Stimulated activated CD4-positive, alpha-beta T cell treated with anti-CD3 and anti-CD28 coated beads, TNF-alpha, amount 100 ng/mL, for 4 hours (primary cell): ENCODE measurements at regions not wholly inside any gene's neighbourhood (a gene's known extent, or its start where the extent isn't known, plus 50 kb on each side); places are given as distances from the start of the nearest gene placed in this dataset.
A peak's percentile ranks its signal among the peaks of the same experiment; 100 is the strongest.
"Not testable (repeated sequence)": the region's sequence is repeated elsewhere in the genome, so short reads cannot be mapped to it uniquely, and the experiment has no call there.

Experiments used
- DNase-seq, 3 experiments: peaks; one replicate each; pipeline ENCODE4 v3.0.0-alpha.2; 2020; ENCODE audit warnings: low read depth in 3 of 3

DNA sequence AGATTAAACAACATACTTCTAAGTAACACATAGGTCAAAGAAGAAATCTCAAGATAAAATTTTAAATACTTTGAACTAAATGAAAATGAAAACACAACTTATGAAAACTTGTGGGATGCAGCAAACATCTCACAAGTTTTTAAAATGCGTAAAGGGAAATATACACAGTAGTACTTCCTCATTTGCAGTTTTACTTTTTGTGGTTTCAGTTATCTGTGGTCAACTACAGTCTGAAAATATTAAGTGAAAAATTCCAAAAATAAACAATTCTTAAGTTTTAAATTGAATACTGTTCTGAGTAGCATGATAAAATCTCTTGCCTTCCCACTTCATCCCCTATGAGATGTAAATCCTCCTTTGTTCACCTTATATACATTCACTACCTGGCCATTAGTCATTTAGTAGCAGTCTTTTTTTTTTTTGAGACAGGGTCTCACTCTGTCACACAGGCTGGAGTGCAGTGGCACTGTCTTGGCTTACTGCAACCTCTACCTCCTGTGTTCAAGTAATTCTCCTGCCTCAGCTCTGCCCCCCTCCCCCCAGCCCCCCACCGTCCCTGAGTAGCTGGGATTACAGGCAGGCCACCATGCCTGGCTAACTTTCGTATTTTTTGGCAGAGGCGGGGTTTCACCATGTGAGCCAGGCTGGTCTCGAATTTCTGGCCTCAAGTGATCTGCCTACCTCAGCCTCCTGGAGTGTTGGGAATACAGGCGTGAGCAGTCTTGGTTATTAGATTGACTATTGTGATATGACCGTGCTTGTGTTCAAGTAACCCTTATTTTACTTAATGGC is 154.6 kb upstream of the AHI1 start:
- DNase-seq = no peak

DNA sequence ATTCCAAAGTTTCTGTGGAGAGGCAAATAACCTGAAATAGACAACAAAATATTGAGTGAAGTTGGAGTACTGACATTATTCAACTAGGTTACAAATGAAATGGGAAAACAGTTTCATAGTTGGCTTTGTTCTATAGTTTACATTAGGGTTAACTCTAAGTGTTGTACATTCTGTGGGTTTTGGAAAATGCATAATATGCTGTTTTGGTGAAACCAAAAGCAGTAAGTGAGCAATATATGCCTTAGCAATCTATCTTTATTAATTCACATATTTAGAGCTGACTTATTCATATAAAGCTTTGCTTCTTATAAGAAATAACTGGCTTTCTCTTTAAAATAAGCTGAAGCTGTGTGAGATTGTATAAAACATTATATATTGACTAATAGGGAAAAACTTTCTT is 157.5 kb upstream of the AHI1 start:
- no peak for DNase-seq

DNA sequence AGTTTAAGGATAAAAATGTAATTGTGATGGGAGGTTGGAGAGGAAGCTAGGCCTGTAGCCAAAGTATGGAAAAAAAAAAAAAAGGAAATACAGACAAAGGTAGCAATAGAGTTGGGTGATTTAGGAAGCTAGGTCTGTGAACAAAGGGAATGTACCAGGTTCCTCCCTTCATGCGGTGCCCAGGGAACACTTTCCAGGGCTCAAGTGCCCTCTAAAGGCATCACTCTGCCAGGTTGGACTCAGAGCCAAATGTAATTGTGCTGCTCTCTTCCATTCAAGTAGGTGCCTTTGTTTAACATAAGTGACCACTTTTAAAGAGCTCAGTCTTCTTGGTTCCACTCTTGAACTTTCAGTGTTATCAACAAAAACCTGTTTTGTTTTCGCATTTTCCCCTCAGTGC is 159.7 kb upstream of the AHI1 start:
- DNase-seq = no peak

DNA sequence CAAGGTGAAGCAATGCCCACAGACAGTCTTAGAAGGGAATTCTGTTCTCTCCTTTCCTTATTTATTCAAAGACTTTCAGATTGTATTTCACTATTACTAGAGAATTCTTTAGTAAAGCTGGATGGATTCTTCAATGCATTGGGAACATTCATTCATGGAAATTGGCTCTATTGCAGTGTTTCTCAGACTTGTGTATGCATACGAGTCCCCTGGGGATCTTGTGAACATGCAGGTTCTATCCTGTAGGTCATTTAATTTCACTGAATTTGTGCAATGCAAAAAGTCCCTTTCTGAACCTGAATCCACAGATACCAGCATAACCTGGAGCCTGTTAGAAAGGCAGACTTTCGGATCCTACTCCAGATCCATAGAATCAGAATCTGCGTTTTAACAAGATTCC is 160.9 kb upstream of the AHI1 start:
- DNase-seq = no peak

DNA sequence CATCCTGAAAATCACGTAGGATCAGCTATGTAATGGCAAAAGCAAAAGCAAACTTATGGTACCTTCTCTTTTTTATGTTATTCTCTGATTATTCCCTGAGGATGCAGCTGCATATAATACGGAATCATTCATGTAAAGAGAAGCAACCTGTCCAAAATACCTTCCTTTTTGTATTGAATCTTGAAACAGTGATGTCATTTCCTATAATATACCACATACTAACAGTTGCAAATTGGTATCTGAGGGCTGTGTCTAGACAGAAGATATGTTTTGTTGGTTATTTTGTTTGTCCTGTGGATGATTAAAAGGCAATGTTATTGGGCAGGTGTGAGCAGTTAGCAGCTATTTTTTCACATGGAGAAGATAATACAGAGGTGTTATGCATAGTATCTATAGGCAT is 161.4 kb upstream of the AHI1 start:
- no peak for DNase-seq

DNA sequence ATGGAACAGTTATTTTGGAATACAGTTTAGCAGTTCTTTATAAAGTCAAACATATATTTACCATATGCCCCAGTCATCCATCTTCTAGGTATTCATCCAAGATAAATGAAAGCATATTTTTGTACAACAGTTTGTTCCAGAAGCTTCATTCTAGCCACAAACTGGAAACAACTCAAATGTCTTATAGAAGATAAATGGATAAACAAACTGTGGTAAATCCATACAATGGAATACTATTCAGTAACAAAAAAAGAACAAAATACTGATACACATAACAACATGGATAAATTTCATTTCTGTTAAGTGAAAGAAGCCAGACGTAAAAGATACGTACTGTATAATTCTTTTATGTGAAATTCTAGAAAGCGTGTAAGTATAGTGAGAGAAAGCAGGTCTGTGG is 167.0 kb upstream of the AHI1 start:
- DNase-seq = no peak

DNA sequence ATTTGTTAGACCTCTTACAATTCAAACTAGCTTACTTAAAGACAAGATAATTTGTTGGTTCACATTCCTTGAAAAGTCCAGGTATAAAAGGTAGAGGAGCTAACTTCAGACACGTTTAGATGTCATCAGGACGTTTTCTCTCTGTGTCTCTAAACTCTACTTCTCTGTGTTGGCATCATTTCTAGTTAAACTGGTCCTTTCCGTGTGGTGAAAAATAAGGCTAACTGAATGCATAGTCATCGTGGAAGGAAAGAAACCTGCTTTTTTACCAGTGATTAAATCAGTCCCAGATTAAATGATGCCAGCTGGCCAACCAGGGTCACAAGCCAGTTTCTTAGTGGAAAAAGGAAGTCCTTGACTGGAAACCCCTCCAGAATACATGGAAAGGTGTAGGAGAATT is 168.4 kb upstream of the AHI1 start:
- no peak for DNase-seq

DNA sequence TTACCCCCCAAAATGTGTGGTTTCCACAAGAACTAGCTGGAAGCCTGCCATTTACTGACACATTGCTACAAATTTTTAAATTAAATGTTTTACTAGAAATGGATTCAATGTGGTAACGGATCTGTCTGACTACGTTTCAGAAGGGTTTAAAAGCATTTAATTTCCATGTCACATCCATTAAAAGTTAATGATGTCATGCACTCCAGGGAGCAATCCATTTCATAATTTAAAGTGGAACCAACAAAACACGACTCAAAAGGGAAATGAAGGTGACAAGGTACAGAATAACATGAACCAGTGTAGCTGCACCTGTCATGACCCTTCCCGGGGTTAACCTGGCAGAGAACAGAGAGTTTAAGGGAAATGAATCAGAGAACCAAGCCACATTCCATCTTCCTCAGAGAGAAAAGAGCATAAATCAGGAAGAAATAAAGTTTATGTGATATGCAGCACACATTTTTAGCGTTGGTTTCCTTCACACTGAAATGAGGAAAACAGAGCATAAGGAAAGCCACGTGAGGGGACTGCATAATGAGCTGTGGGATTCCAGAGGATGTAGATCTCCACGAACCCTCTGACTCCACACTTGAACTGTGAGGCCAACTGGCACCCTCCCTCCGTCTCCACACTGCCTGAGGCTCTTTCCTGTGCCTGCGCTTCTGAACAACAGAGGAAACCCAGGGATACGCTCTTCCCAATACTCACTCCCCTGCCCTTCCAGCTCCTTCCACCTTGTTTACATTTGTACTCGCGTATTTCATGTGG is 170.3 kb upstream of the AHI1 start:
- DNase-seq = no peak

DNA sequence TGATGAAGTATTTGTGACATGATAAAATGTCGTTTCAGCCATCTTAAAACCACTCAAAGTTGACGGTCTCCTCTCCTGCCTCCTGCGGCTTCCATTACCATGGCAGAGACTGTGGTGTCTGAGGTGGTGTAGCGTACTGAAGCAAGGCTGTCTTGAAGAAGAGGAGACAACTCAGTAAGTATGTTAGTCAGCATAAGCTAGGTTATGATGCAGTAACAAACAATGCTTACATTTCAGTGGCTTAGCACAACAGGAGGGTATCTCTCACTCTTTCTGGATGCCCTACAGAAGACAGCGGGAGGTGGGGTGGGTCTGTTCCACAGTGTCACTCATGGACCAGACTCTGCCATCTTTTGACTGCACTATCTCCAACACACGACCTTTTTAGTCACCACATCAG is 174.7 kb upstream of the AHI1 start:
- no peak for DNase-seq

DNA sequence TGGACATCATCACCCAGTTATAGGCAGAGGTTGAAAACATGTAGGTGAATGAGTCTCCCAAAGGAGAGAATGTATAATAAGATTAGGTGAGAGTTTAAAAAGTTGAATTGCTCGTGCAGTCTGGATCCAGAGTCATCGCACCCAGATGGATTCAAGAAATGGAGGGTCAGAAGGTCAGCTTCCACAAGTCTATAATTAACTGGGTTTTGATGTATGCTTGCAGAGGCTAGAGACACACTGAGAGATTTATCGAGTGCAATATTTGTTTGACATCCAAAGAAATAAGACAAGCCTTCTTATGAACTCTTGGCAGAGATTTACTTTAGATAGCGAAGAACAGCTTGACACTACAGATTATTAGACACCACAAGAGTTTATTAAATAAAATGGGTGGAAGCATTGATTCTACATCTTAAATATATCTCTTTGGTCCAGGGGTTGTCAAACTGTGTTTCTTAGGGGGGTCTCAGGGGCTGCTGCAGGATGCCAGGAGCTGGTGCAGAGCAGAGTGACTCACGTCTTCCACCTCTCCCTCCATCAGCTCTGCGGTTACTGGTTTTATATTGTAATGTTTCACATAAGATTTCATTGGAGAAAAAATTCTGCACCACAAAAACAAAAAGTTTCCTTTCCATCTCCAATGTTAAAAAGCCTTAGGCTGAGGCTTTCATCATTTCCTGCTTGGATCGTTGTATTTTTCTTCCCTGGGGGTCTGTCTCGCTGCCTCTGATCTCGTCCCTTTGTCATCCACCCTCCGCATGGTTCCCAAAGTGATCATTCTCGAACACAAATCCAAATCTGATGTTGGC is 176.2 kb upstream of the AHI1 start:
- DNase-seq = no peak

DNA sequence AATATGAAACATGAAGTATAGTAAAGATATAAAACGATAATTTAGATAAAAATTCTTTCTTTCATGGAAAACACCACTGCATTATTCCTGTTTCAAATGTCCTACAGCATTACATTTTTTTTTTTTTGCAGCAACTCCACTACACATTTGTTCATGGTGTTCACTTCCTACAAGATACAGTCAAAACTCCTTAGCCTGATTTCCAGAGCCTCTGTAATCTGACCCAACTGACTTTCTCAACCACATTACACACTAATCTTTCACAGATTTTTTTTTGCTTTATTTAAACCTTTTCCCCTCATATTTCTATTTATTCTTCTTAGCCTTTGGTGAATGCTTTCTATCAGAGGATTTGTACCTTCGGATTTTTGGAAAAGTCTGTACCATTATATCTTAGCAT is 176.5 kb upstream of the PDE7B start:
- no peak for DNase-seq

DNA sequence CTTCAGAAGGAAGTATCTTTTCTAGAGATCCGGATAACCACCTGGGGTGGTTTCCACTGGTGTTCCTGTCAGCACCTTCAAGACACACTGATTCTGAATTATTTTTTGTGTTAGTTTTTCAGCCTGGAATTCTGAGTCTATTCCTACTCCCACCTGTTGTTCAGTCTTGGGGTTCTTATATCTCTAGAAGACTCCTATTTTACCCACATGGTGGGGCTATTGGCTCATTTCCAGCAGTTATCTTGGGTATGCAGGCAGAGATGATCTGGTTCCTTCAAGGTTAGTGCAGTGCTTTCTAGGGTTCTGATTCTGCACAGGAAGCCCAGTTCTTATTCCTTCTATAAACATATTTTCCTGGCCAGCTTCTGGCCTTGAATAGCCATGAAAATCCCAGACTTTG is 175.6 kb upstream of the PDE7B start:
- DNase-seq = peak in 1 of 3 experiments; percentile 18

DNA sequence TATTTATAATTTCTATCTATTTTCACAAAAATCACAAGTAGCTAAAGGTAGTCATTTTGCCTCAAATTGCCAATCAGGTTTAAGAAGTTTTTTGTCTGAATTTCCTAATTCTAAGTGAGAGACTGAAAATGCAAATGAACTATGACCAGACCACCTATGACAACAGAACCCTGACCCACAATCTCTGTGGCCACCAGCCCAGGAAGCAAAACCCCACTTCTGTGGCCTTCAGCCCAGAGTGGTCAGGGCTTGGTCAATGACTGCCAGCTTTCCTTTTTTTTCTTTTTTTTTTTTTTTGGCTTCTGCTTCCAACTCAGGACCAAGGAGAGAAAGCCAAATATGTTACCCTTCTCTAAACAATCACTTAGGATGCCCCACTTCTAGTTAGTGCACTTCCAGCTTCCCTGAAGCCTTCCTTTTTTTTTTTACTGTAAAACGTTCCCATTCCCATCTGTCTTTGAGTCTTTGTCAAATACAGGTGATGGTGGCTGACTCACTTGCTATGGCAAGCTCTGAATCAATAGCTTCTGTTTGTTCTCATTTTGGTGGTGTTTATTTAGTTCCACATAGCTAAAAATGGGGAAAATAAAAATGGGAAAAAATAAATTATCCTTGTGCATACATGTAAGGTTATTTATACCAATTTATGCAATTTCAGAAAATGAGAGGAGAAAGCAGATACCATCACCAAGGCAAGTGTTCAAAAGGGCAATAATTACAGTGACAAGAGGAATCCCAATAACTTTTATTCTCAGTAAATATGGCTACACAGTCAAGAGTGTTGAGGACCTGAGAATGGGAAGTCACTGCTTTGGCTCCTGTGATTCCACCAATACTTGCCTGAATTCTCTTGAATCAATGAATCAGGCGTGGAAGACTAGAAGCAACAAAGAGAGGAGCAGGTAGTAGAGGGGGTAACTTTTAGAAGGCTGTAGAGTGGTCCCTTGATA is 170.3 kb upstream of the PDE7B start:
- DNase-seq = no peak

DNA sequence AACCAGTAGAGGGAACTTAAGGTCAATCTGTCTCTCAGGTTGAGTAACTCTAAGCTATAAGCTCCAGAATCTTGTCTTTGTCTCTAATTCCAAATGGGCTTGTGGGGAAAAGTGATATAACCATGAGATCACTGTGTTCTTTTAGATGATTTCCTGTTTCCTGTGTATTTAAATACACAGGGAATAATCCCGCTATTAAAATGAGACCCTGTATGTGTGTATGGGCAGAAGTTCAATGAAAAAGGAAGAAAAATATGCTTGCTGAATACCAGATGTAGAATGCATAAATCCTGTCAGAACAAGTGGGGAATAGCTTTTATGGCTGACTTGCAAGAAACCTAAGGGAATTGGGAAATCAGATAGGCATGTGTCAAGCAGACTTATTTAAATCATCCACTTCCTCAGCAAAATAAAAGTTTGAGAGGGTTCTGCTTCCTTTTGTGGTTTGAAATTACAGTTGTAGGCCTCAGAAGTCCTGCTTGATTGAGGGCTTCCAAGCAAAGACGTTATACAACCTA is 164.7 kb upstream of the PDE7B start:
- DNase-seq = no peak

DNA sequence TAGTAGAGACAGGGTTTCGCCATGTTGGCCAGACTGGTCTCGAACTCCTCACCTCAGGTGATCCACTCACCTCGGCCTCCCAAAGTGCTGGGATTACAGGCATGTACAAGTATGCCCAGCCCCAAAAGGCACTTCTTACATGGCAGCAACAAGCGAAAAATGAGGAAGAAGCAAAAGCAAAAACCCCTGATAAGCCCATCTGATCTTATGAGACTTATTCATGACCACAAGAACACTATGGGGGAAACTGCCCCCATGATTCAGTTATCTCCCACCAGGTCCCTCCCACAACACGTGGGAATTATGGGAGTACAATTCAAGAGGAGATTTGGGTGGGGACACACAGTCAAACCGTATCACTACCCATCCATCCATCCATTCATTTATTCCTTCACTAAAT is 163.0 kb upstream of the PDE7B start:
- DNase-seq = not testable (repeated sequence)

DNA sequence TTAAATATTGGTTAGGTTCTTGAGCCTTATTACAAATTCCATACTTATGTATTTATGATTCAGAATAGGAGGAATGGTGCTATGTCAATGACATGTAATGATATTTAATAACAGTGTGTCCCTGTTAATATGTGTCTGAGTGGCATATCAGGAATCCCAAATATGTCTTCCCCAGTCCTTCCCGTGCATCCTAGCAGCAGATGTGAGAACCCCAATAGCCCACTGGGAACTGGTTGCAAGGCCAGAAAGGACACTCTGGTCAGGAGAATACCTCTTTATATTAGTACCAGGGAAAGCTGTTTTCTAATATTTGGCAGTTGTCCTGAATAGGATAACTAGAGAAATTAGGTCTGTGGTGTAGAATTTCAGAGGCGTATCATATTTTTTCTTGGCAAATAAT is 159.1 kb upstream of the PDE7B start:
- DNase-seq = no peak

DNA sequence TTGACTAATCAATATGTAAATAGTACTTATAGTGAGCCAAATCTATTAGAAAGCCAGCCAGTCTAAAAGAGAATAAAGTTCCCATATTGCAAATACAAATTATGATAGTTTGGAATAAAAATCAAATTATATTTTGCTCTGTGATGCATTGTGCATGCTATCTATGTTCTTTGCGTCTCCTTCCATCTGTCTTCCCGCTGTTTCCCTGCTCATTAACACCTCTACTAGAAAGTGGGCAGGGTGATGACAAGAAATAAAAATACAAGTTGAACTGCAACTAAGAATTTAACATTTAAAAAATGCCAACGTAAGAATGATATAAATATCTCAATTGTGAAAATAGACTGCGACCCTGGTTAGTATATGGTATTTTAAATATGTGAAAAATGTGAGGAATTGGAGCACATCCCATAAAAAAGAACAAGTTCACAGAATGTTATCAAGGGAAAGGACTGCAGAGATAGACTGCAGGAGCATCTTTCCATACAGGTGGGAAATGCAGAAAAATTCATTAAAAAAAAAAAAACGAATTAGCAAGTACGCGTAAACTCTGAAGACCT is 157.6 kb upstream of the PDE7B start:
- DNase-seq = no peak

DNA sequence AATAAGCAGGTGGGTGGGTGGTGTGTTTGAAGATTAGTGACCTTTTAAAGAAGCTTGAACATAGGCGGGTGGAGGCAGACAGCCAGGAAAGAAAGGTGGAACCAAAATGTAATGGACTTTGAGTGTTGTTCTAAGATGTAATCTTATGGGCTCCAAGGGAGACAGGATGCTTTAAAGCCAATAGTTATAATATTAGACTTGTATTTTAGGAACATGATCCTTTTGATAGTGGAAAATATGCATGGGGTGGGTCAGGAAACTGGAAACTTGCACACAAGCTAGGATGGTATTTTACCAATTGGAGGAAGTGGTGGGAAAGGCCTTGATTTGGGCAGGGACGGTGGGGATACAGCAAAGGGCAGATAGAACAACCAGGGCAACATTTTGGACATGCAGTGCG is 151.8 kb upstream of the PDE7B start:
- no peak for DNase-seq

DNA sequence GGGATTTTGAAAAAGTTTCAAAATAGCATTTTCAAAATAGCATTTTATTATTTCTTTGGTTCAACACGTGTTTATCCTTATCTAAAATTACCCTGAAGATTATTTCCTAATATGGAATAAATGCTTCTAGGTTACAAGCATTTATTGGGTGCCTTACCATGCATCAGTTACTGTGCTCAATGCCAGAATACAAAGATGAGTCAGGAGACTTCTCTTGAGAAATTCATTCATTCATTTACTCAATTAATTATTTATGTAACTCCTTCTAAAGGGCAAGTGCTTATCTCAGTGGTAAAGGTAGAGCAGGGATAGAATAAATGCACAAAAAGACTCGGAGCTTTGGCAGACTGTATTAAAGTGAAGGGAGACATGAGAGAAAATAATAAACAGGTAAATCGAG is 150.1 kb upstream of the PDE7B start:
- no peak for DNase-seq

DNA sequence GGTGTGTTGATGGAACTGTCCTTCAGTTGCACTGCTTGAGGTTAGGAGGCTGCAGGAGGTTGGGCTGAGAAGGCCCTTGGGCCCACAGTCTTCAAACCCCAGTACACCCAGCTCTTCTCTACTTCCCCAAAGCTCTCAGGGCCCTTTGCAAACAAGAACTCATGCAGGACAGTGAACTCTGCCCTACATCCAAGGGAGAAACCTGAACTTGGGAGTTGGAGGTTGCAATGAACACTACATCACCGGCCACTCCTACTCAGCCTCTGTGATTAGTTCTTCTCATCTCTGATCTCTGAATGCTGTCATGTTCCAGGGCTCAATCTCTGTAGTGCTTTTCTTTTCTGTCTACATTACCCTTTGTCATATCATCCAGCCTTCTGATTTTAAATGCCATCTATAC is 148.5 kb upstream of the PDE7B start:
- no peak for DNase-seq

DNA sequence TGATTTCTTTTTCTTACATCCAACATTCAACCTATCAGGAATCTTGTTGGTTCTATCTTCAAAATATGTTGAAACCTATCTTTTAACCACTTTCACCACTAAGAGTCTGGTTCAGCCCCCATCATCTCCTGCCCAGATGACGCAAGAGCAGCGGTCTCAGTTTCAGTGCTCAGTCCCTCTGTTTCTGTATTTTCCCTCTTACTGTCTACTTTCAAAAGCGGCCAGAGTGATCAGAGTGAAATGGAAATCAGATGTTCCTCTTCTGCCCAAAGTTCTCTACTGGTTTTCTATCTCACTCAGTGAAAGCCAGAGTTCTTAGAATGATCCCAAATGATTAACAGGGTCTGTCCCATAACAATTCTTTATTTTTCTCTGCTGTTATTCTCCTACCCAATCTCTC is 147.9 kb upstream of the PDE7B start:
- no peak for DNase-seq
